HuH-7 (cell line): ENCODE measurements at regions not wholly inside any gene's neighbourhood (a gene's known extent, or its start where the extent isn't known, plus 50 kb on each side); places are given as distances from the start of the nearest gene placed in this dataset.

Experiments used
- DNase-seq: peaks from one replicate; pipeline ENCODE4 v3.0.0; 2011; ENCODE audit warnings: low spot score

- DNase-seq: no peak
These were observed 66.0 kb upstream of the SCN7A start for GRCh38 chr2:166560022-166560421.

- DNase-seq: no peak
These were observed 56.9 kb upstream of the SCN7A start for GRCh38 chr2:166550923-166551322.

- no peak for DNase-seq
These were observed 51.4 kb upstream of the SCN7A start for GRCh38 chr2:166545473-166545872.
